Kidney (tissue), 13 donors: ENCODE measurements at regions not wholly inside any gene's neighbourhood (a gene's known extent, or its start where the extent isn't known, plus 50 kb on each side); places are given as distances from the start of the nearest gene placed in this dataset.
A peak's percentile ranks its signal among the peaks of the same experiment; 100 is the strongest.

Experiments used
- DNase-seq, 5 donors: peaks; one replicate each; pipeline ENCODE4 v3.0.0-alpha.2; 2013 to 2020
- FAIRE-seq: peaks from 2 replicates; lab custom pipeline; 2012; peaks lifted over from hg19 to GRCh38; lab: Jason Lieb, UNC
- H3K27ac ChIP-seq, 2 donors: one replicate each; pipeline ENCODE4 v1.7.0; 2013; ENCODE audit warnings: low read depth in 2 of 2, low read length in 2 of 2, inconsistent platforms in 1 of 2
- H3K27me3 ChIP-seq: one replicate; pipeline ENCODE4 v1.7.1; 2013; ENCODE audit warnings: low read length, inconsistent platforms; ENCODE audit not compliant: control insufficient read depth, insufficient read depth
- H3K36me3 ChIP-seq, 3 donors: one replicate each; pipeline versions ENCODE4 v1.7.0 to v1.7.1; 2013; ENCODE audit warnings: low read length in 3 of 3, control low read depth in 1 of 3, inconsistent platforms in 1 of 3; ENCODE audit not compliant: insufficient read depth in 3 of 3, control insufficient read depth in 2 of 3
- H3K4me1 ChIP-seq, 3 donors: one replicate each; pipeline versions ENCODE4 v1.7.0 to v1.7.1; 2013; ENCODE audit warnings: low read length in 3 of 3, inconsistent platforms in 1 of 3, low read depth in 1 of 3; ENCODE audit not compliant: control insufficient read depth in 2 of 3, insufficient read depth in 2 of 3
- H3K4me3 ChIP-seq, 3 donors: one replicate each; pipeline versions ENCODE4 v1.7.0 to v1.8.1; 2013; ENCODE audit warnings: low read length in 3 of 3, control low read depth in 1 of 3, inconsistent platforms in 1 of 3
- H3K9ac ChIP-seq, 3 donors: one replicate each; pipeline versions ENCODE4 v1.7.0 to v1.7.1; 2013; ENCODE audit warnings: low read length in 3 of 3, control low read depth in 1 of 3, inconsistent platforms in 1 of 3
- H3K9me3 ChIP-seq, 3 donors: one replicate each; pipeline versions ENCODE4 v1.7.0 to v1.7.1; 2013; ENCODE audit warnings: low read length in 3 of 3, control low read depth in 1 of 3, inconsistent platforms in 1 of 3; ENCODE audit not compliant: control insufficient read depth in 2 of 3, insufficient read depth in 1 of 3
- CTCF ChIP-seq: IDR thresholded peaks from 3 replicates; pipeline ENCODE4 v1.5.1; 2012; ENCODE audit warnings: mild to moderate bottlenecking, moderate library complexity, borderline replicate concordance; ENCODE audit not compliant: insufficient read depth; ENCODE audit errors: extremely low read depth
- intact Hi-C: fragments of 100-400 bp; cut with DNase I; formaldehyde crosslinking; loops from one replicate; pipeline ENCODE4 v1.11.1; 2022
- donor health status: control.
- donor health status: control.
- donor health status: control.
- donor health status: control.
- donor health status: control.
- donor health status: DM: yes; HTN: yes; CAD: no.
- donor health status: Normal renal cell carcinoma (clear cell type).

GRCh38 chr9:107112707-107113243, 170.3 kb upstream of the RAD23B start:
- no peak overlapping the region for H3K9ac ChIP-seq
- no peak overlapping the region for H3K4me3 ChIP-seq
- H3K36me3 ChIP-seq, result no peaks in the 10 kb centered on the region
- H3K27me3 ChIP-seq, result no peaks in the 10 kb centered on the region
- intact Hi-C loops, result no loop called here
- DNase-seq, result no peak
- no peaks in the 10 kb centered on the region for H3K9me3 ChIP-seq
- H3K4me1 ChIP-seq, result no peaks in the 10 kb centered on the region
- no peak overlapping the region for H3K27ac ChIP-seq
- no peak for TF ChIP-seq CTCF
- FAIRE-seq, result no peak

GRCh38 chr9:107118863-107119624, 164.0 kb upstream of the RAD23B start:
- TF ChIP-seq CTCF, result no peak
- H3K9ac ChIP-seq, result no peak overlapping the region
- H3K36me3 ChIP-seq, result no peaks in the 10 kb centered on the region
- H3K4me3 ChIP-seq, result no peak overlapping the region
- DNase-seq (peak in 4 of 5 donors; percentile 39 to 70 (median 59)), FAIRE-seq (no peak)
- intact Hi-C loops, result no loop called here
- H3K27me3 ChIP-seq, result no peaks in the 10 kb centered on the region
- H3K9me3 ChIP-seq, result no peaks in the 10 kb centered on the region
- no peak overlapping the region for H3K27ac ChIP-seq
- no peaks in the 10 kb centered on the region for H3K4me1 ChIP-seq

GRCh38 chr9:107119735-107120134, 163.3 kb upstream of the RAD23B start:
- Histone ChIP-seq H3K36me3 (no peaks in the 10 kb centered on the region), H3K27me3 (no peaks in the 10 kb centered on the region), H3K4me1 (no peaks in the 10 kb centered on the region), H3K9ac (no peak overlapping the region), H3K9me3 (no peaks in the 10 kb centered on the region), H3K27ac (no peak overlapping the region), H3K4me3 (no peak overlapping the region)
- FAIRE-seq (no peak), DNase-seq (no peak)
- intact Hi-C loops, result no loop called here
- no peak for TF ChIP-seq CTCF
